GM12878 (cell line): ENCODE measurements at regions not wholly inside any gene's neighbourhood (a gene's known extent, or its start where the extent isn't known, plus 50 kb on each side); places are given as distances from the start of the nearest gene placed in this dataset.

Source experiments
- ATF3 ChIP-seq: IDR thresholded peaks from 2 replicates; pipeline ENCODE4 v1.6.1; 2011; ENCODE audit warnings: low read depth, mild to moderate bottlenecking, low read length, moderate library complexity, borderline replicate concordance; ENCODE audit errors: extremely low read depth
- CREB1 ChIP-seq: IDR thresholded peaks from 2 replicates; pipeline ENCODE4 v1.6.1; 2012; ENCODE audit warnings: low read depth, mild to moderate bottlenecking, inconsistent platforms
- CTCF ChIP-seq, 3 experiments: IDR thresholded peaks in 2 of 3; conservative IDR thresholded peaks in 1 of 3; 2 replicates each; pipeline ENCODE4 v1.5.1; 2011; ENCODE audit warnings: low read depth in 3 of 3, low read length in 3 of 3, mild to moderate bottlenecking in 3 of 3, control low read depth in 2 of 3, moderate library complexity in 2 of 3, inconsistent platforms in 1 of 3, mixed read lengths in 1 of 3; ENCODE audit not compliant: control insufficient read depth in 2 of 3, insufficient read depth in 1 of 3; ENCODE audit errors: extremely low read depth in 1 of 3
- EGR1 ChIP-seq, 2 experiments: IDR thresholded peaks; 1 replicate in 1 of 2; 2 replicates in 1 of 2; pipeline ENCODE4 v1.6.1; 2011 to 2012; ENCODE audit warnings: low read depth in 2 of 2, low read length in 2 of 2, borderline replicate concordance in 1 of 2, mild to moderate bottlenecking in 1 of 2, moderate library complexity in 1 of 2
- NRF1 ChIP-seq: conservative IDR thresholded peaks from 2 replicates; pipeline ENCODE4 v1.6.1; 2011; ENCODE audit warnings: mild to moderate bottlenecking, low read depth, low read length, improper control_type of control experiment
- POLR2A ChIP-seq: IDR thresholded peaks from 2 replicates; pipeline ENCODE4 v1.6.1; 2011; ENCODE audit warnings: low read depth, mild to moderate bottlenecking, low read length
- POLR2AphosphoS5 ChIP-seq: IDR thresholded peaks from 2 replicates; pipeline ENCODE4 v1.6.1; 2011; ENCODE audit warnings: mild to moderate bottlenecking, low read length, inconsistent platforms
- POU2F2 ChIP-seq: IDR thresholded peaks from 3 replicates; pipeline ENCODE4 v1.6.1; 2011; ENCODE audit warnings: low read depth, mild to moderate bottlenecking, low read length, borderline replicate concordance
- RAD51 ChIP-seq: fragments of 450-650 bp; IDR thresholded peaks from 2 replicates; pipeline ENCODE4 v1.6.1; 2016; ENCODE audit warnings: moderate library complexity, mild to moderate bottlenecking, inconsistent platforms
- REST ChIP-seq: IDR thresholded peaks from 2 replicates; pipeline ENCODE4 v1.6.1; 2012; ENCODE audit warnings: mild to moderate bottlenecking, low read depth, low read length
- RFX5 ChIP-seq: IDR thresholded peaks from 2 replicates; pipeline ENCODE4 v1.6.1; 2011; ENCODE audit warnings: low read depth, low read length, improper control_type of control experiment
- SREBF2 ChIP-seq: IDR thresholded peaks from 2 replicates; pipeline ENCODE4 v1.6.1; 2012; ENCODE audit warnings: mild to moderate bottlenecking, low read length
- STAT3 ChIP-seq: IDR thresholded peaks from 2 replicates; pipeline ENCODE4 v1.6.1; 2011; ENCODE audit warnings: low read depth, low read length, improper control_type of control experiment
- TAF1 ChIP-seq: IDR thresholded peaks from 2 replicates; pipeline ENCODE4 v1.6.1; 2011; ENCODE audit warnings: mild to moderate bottlenecking, low read depth, low read length, borderline replicate concordance

GRCh38 chr13:21988624-21989023, 317.8 kb downstream of the FGF9 start:
- no peak for TF ChIP-seq STAT3
- no peak for TF ChIP-seq RAD51
- no peak for TF ChIP-seq POLR2A
- TF ChIP-seq CTCF (IDR thresholded peaks at IDR 0.05 in 2 of 3, conservative IDR thresholded peaks at IDR 0.05 in 1 of 3; ENCODE audit: control insufficient read depth in 2 of 3, extremely low read depth in 1 of 3, insufficient read depth in 1 of 3, low read depth in 3 of 3, low read length in 3 of 3) = no peak
- TF ChIP-seq RFX5 = no peak
- no peak for TF ChIP-seq REST
- no peak for TF ChIP-seq ATF3
- no peak for TF ChIP-seq NRF1
- no peak for TF ChIP-seq POLR2AphosphoS5
- no peak for TF ChIP-seq EGR1 (IDR thresholded peaks at IDR 0.05; ENCODE audit: borderline replicate concordance in 1 of 2, low read depth in 2 of 2, low read length in 2 of 2)
- no peak for TF ChIP-seq TAF1
- no peak for TF ChIP-seq POU2F2
- TF ChIP-seq SREBF2 = no peak
- no peak for TF ChIP-seq CREB1
